ENCODE measurements at regions not wholly inside any gene's neighbourhood (a gene's known extent, or its start where the extent isn't known, plus 50 kb on each side); places are given as distances from the start of the nearest gene placed in this dataset.

DNA sequence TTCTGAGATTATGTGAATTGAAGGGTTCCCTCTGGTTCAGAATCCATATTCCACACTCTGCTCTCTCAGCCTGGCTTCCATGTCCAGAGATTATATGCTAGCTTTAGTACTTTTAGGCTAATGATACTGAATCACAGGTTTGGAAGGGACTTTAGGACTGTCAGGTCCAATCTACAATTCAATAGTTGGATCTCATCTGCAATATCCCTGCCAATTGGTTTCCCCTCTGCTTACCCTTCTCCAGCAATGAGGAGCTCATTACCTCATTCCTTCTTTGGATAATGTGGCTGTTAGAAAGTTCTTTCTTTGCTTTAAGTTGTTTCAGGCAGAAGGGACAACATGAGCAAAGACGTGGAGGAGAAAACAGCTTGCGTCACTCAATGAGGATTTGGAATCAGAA, 245.3 kb downstream of the PLPP3 start:
- no peak for TF ChIP-seq EZH2 (IDR thresholded peaks at IDR 0.05; ENCODE audit: insufficient read depth, poor library complexity, severe bottlenecking)
- TF ChIP-seq EZH2phosphoT487 (IDR thresholded peaks at IDR 0.05; ENCODE audit: insufficient read depth, low read depth) = no peak
